H1 (cell line): ENCODE measurements at regions not wholly inside any gene's neighbourhood (a gene's known extent, or its start where the extent isn't known, plus 50 kb on each side); places are given as distances from the start of the nearest gene placed in this dataset.

Experiments used
- CTCF ChIA-PET: fragments of 300-600 bp; sonication (Branson Sonifier 250); formaldehyde crosslinking; loops from one replicate; lab custom pipeline; 2021; ENCODE audit not compliant: partially characterized antibody; lab: Charles Lee
- POLR2A ChIA-PET: fragments of 300-600 bp; sonication (Branson Sonifier 250); formaldehyde crosslinking; loops from one replicate; lab custom pipeline; 2021; ENCODE audit warnings: inconsistent platforms; ENCODE audit not compliant: partially characterized antibody; lab: Charles Lee
- DNase-seq, 2 experiments: peaks; one replicate each; pipeline versions ENCODE4 v3.0.0 to v3.0.0-alpha.2; 2010 to 2022; ENCODE audit warnings: low spot score in 2 of 2, low read depth in 1 of 2, mixed read lengths in 1 of 2
- FAIRE-seq: peaks from 2 replicates; lab custom pipeline; 2011; peaks lifted over from hg19 to GRCh38; lab: Jason Lieb, UNC
- H2AFZ ChIP-seq: 2 replicates; pipeline ENCODE4 v1.8.1; 2012; ENCODE audit warnings: low read length, inconsistent platforms
- H2AK5ac ChIP-seq: 2 replicates; pipeline ENCODE4 v1.6.1; 2013; ENCODE audit warnings: low read depth, low read length
- H2BK120ac ChIP-seq: replicated peaks from 2 replicates; pipeline ENCODE3; 2013; ENCODE audit warnings: low read depth, low read length, inconsistent platforms
- H2BK12ac ChIP-seq: 2 replicates; pipeline ENCODE4 v1.6.1; 2013; ENCODE audit warnings: low read depth, low read length
- H2BK15ac ChIP-seq: 2 replicates; pipeline ENCODE4 v1.6.1; 2013; ENCODE audit warnings: low read length
- H2BK20ac ChIP-seq: 2 replicates; pipeline ENCODE4 v1.6.1; 2013; ENCODE audit warnings: low read length
- H2BK5ac ChIP-seq: 2 replicates; pipeline ENCODE4 v1.6.1; 2013; ENCODE audit warnings: low read depth, low read length
- H3K14ac ChIP-seq: 2 replicates; pipeline ENCODE4 v1.6.1; 2013; ENCODE audit warnings: inconsistent platforms; ENCODE audit not compliant: insufficient read length
- H3K18ac ChIP-seq: 2 replicates; pipeline ENCODE4 v1.6.1; 2013; ENCODE audit warnings: low read length; ENCODE audit errors: extremely low read depth
- H3K23ac ChIP-seq: 2 replicates; pipeline ENCODE4 v1.6.1; 2013; ENCODE audit warnings: inconsistent platforms; ENCODE audit not compliant: insufficient read length
- H3K23me2 ChIP-seq: 2 replicates; pipeline ENCODE4 v1.6.1; 2013; ENCODE audit warnings: low read depth, low read length
- H3K27ac ChIP-seq: 2 replicates; pipeline ENCODE4 v1.6.1; 2011; ENCODE audit warnings: low read depth, low read length, inconsistent platforms
- H3K27me3 ChIP-seq, 4 experiments: replicated peaks in 1 of 4; 1 replicate in 1 of 4; 2 replicates in 3 of 4; pipeline versions ENCODE4 v1.6.1 to v1.8.1; 2011 to 2013; ENCODE audit warnings: low read length in 3 of 4, mild to moderate bottlenecking in 3 of 4, inconsistent platforms in 2 of 4, mixed read lengths in 2 of 4, moderate library complexity in 1 of 4; ENCODE audit not compliant: control insufficient read depth in 3 of 4, insufficient read depth in 3 of 4; ENCODE audit errors: extremely low read depth in 1 of 4
- H3K36me3 ChIP-seq, 4 experiments: 2 replicates each; pipeline versions ENCODE4 v1.6.1 to v1.8.1; 2011 to 2013; ENCODE audit warnings: mild to moderate bottlenecking in 4 of 4, low read length in 3 of 4, moderate library complexity in 2 of 4, control low read depth in 1 of 4, inconsistent platforms in 1 of 4; ENCODE audit not compliant: insufficient read depth in 4 of 4, control insufficient read depth in 2 of 4
- H3K4ac ChIP-seq: replicated peaks from 2 replicates; pipeline ENCODE3; 2013; ENCODE audit warnings: low read length, low read depth, mixed read lengths, inconsistent platforms; ENCODE audit not compliant: insufficient read length
- H3K4me1 ChIP-seq, 4 experiments: replicated peaks in 1 of 4; 1 replicate in 1 of 4; 2 replicates in 3 of 4; pipeline versions ENCODE4 v1.6.1 to v1.8.1; 2011 to 2013; ENCODE audit warnings: low read length in 3 of 4, inconsistent platforms in 2 of 4, mixed read lengths in 1 of 4; ENCODE audit not compliant: insufficient read depth in 4 of 4, control insufficient read depth in 3 of 4
- H3K4me2 ChIP-seq, 2 experiments: 2 replicates each; pipeline versions ENCODE4 v1.6.1 to v1.8.1; 2011 to 2013; ENCODE audit warnings: low read depth in 2 of 2, low read length in 2 of 2, control low read depth in 1 of 2, inconsistent platforms in 1 of 2, mild to moderate bottlenecking in 1 of 2; ENCODE audit not compliant: insufficient read depth in 1 of 2
- H3K4me3 ChIP-seq, 4 experiments: fragments of 200-600, 300-600 bp in 1 of 4; sonication (generic), shearing (Covaris generic), sonication (Bioruptor Twin) in 1 of 4; 2 replicates each; pipeline versions ENCODE4 v1.5.1 to v1.8.1; 2011 to 2016; ENCODE audit warnings: low read length in 4 of 4, low read depth in 3 of 4, control low read depth in 2 of 4, inconsistent platforms in 2 of 4, mild to moderate bottlenecking in 2 of 4, mixed read lengths in 1 of 4, moderate library complexity in 1 of 4; ENCODE audit not compliant: insufficient read depth in 2 of 4; ENCODE audit errors: extremely low read depth in 1 of 4
- H3K56ac ChIP-seq: replicated peaks from 2 replicates; pipeline ENCODE3; 2013; ENCODE audit warnings: low read depth, mild to moderate bottlenecking, mixed read lengths, low read length, inconsistent platforms; ENCODE audit not compliant: insufficient read length
- H3K79me1 ChIP-seq: 2 replicates; pipeline ENCODE4 v1.6.1; 2013; ENCODE audit warnings: low read depth, low read length, control low read depth
- H3K79me2 ChIP-seq, 2 experiments: 2 replicates each; pipeline versions ENCODE4 v1.6.1 to v1.8.1; 2012 to 2013; ENCODE audit warnings: low read length in 2 of 2, mild to moderate bottlenecking in 2 of 2, inconsistent platforms in 1 of 2; ENCODE audit not compliant: insufficient read depth in 2 of 2, control insufficient read depth in 1 of 2
- H3K9ac ChIP-seq, 4 experiments: replicated peaks in 1 of 4; 1 replicate in 1 of 4; 2 replicates in 3 of 4; pipeline versions ENCODE4 v1.6.1 to v1.8.1; 2011 to 2013; ENCODE audit warnings: low read depth in 3 of 4, low read length in 3 of 4, control low read depth in 2 of 4, mild to moderate bottlenecking in 2 of 4, moderate library complexity in 2 of 4, inconsistent platforms in 1 of 4; ENCODE audit errors: extremely low read depth in 1 of 4
- H3K9me3 ChIP-seq, 2 experiments: 2 replicates each; pipeline versions ENCODE4 v1.6.1 to v1.8.1; 2012 to 2013; ENCODE audit warnings: mild to moderate bottlenecking in 2 of 2, moderate library complexity in 2 of 2, control low read depth in 1 of 2, inconsistent platforms in 1 of 2, low read depth in 1 of 2, low read length in 1 of 2, mixed read lengths in 1 of 2; ENCODE audit not compliant: insufficient read depth in 2 of 2
- H4K20me1 ChIP-seq, 2 experiments: replicated peaks in 1 of 2; 2 replicates each; pipeline versions ENCODE3 to v1.8.1; 2011 to 2013; ENCODE audit warnings: inconsistent platforms in 2 of 2, low read length in 2 of 2, mild to moderate bottlenecking in 1 of 2; ENCODE audit not compliant: insufficient read depth in 2 of 2, control insufficient read depth in 1 of 2
- H4K5ac ChIP-seq: 2 replicates; pipeline ENCODE4 v1.6.1; 2013; ENCODE audit warnings: low read length, low read depth, mixed read lengths, inconsistent platforms; ENCODE audit not compliant: insufficient read length
- H4K8ac ChIP-seq: 2 replicates; pipeline ENCODE4 v1.8.0; 2013; ENCODE audit warnings: mild to moderate bottlenecking, moderate library complexity, low read length, inconsistent platforms; ENCODE audit not compliant: insufficient read depth; ENCODE audit errors: extremely low read depth
- H4K91ac ChIP-seq: replicated peaks from 2 replicates; pipeline ENCODE3; 2013; ENCODE audit warnings: low read length, mixed read lengths, inconsistent platforms; ENCODE audit not compliant: insufficient read length
- CREB1 ChIP-seq: IDR thresholded peaks from 2 replicates; pipeline ENCODE4 v1.6.1; 2012; ENCODE audit warnings: inconsistent platforms
- E2F6 ChIP-seq: IDR thresholded peaks from 2 replicates; pipeline ENCODE4 v1.6.1; 2012; ENCODE audit warnings: inconsistent platforms
- EGR1 ChIP-seq: IDR thresholded peaks from 2 replicates; pipeline ENCODE4 v1.6.1; 2011; ENCODE audit warnings: low read depth, low read length, borderline replicate concordance
- HDAC2 ChIP-seq, 2 experiments: fragments of 300-600 bp in 1 of 2; sonication (generic) in 1 of 2; IDR thresholded peaks; 2 replicates each; pipeline ENCODE4 v1.6.1; 2011 to 2012; ENCODE audit warnings: low read depth in 2 of 2, low read length in 2 of 2, mild to moderate bottlenecking in 2 of 2, moderate library complexity in 2 of 2, borderline replicate concordance in 1 of 2, inconsistent platforms in 1 of 2
- MAX ChIP-seq: IDR thresholded peaks from 2 replicates; pipeline ENCODE4 v1.6.1; 2012; ENCODE audit warnings: inconsistent platforms
- SIN3A ChIP-seq, 2 experiments: IDR thresholded peaks in 1 of 2; conservative IDR thresholded peaks in 1 of 2; 2 replicates each; pipeline ENCODE4 v1.6.1; 2011 to 2012; ENCODE audit warnings: low read length in 2 of 2, improper control_type of control experiment in 1 of 2, low read depth in 1 of 2, mild to moderate bottlenecking in 1 of 2
- WGBS, 2 experiments: shearing (Covaris generic) in 1 of 2; methylation state at CpG; one replicate each; pipeline versions ENCODE4 v1.1.6 to v1.1.7; 2013 to 2015; ENCODE audit warnings: low lambda C conversion rate in 2 of 2, mixed read lengths in 2 of 2, inconsistent platforms in 1 of 2, low coverage in 1 of 2, missing lambda C conversion rate in 1 of 2; ENCODE audit not compliant: insufficient replicate concordance in 2 of 2, insufficient coverage in 1 of 2, insufficient read length in 1 of 2; ENCODE audit errors: extremely low coverage in 1 of 2, missing lambda C conversion rate in 1 of 2; 5-methylcytosine and 5-hydroxymethylcytosine counted together

- Histone ChIP-seq H3K14ac (no peak overlapping the region), H3K4me1 (peaks cover 0 to 25% (median 10%) of the 10 kb centered on the region in 4 experiments; a peak in 6 of 7 replicates), H3K18ac (peak overlapping the region; percentile 83), H2BK12ac (peak overlapping the region; percentile 95; the same call in 1 of the 2 replicates), H3K27ac (no peak overlapping the region), H3K9me3 (no peaks in the 10 kb centered on the region; a peak in 1 of 4 replicates), H3K79me2 (no peaks in the 10 kb centered on the region), H3K4me2 (peak overlapping the region; percentile 43 to 50; a peak in 2 of 4 replicates), H4K8ac (no peak overlapping the region; the same call in 1 of the 2 replicates), H2BK20ac (peak overlapping the region; percentile 93; the same call in 1 of the 2 replicates), H3K23ac (no peak overlapping the region), H2AK5ac (no peak overlapping the region), H3K79me1 (no peaks in the 10 kb centered on the region), H3K9ac (no peak overlapping the region), H3K4ac (no peak overlapping the region), H3K4me3 (no peak overlapping the region), H3K56ac (no peak overlapping the region), H2BK15ac (0 out of 2 replicates have a peak overlapping the region, but pooled peaks have one; percentile 98), H2BK120ac (peak overlapping the region; percentile 47), H3K23me2 (no peaks in the 10 kb centered on the region), H4K91ac (peak overlapping the region; percentile 91), H2AFZ (peak overlapping the region; percentile 77; the same call in 1 of the 2 replicates), H3K36me3 (no peaks in the 10 kb centered on the region), H2BK5ac (peak overlapping the region; percentile 71; the same call in 1 of the 2 replicates), H4K20me1 (no peaks in the 10 kb centered on the region), H4K5ac (peak overlapping the region; percentile 25), H3K27me3 (peaks cover 0 to 13% (median 9%) of the 10 kb centered on the region in 4 experiments; a peak in 4 of 7 replicates)
- 0 out of 4 replicates have a peak, but pooled peaks of 1 of the 2 experiments have one; percentile 50 for TF ChIP-seq HDAC2 (IDR thresholded peaks at IDR 0.05; ENCODE audit: borderline replicate concordance in 1 of 2, low read depth in 2 of 2, low read length in 2 of 2)
- no peak for TF ChIP-seq SIN3A (conservative IDR thresholded peaks at IDR 0.05 in 1 of 2, IDR thresholded peaks at IDR 0.05 in 1 of 2; ENCODE audit: low read depth in 1 of 2, low read length in 2 of 2)
- TF ChIP-seq E2F6: peak; percentile 94
- TF ChIP-seq CREB1: 0 out of 2 replicates have a peak, but pooled peaks have one; percentile 7
- no peak for TF ChIP-seq EGR1
- peak; percentile 98 for TF ChIP-seq MAX
- FAIRE-seq (no peak), DNase-seq (no peak)
- CTCF ChIA-PET: interaction anchor here (1.2 to 1.4 kb wide), 2 partner anchors 10 to 37 kb away, joined by 3 read pairs; no protein-coding TSS in a partner anchor
- POLR2A ChIA-PET: interaction anchor here (0.8 kb wide), 1 partner anchor 24 kb away, joined by 3 read pairs; no protein-coding TSS in a partner anchor
- 28% methylated on average over 22 of the region's 30 CpGs; no CpG with 5 or more reads in 1 of the 2 experiments for WGBS, 2 experiments
Measured at GRCh38 chr10:131726076-131726880, 174.5 kb upstream of the PPP2R2D start.
